ENCODE measurements at regions not wholly inside any gene's neighbourhood (a gene's known extent, or its start where the extent isn't known, plus 50 kb on each side); places are given as distances from the start of the nearest gene placed in this dataset.

GRCh38 chr4:181148470-181148869, 1094.7 kb upstream of the TENM3 start:
- TF ChIP-seq CTCF (IDR thresholded peaks at IDR 0.05; ENCODE audit: insufficient read depth, low read depth, low read length), result no peak
- H3K4me3 ChIP-seq (ENCODE audit: low read depth, low read length), result no peak overlapping the region
- no peak for DNase-seq (ENCODE audit: low read depth)

GRCh38 chr4:181150191-181150590, 1093.0 kb upstream of the TENM3 start:
- no peak for TF ChIP-seq CTCF (IDR thresholded peaks at IDR 0.05; ENCODE audit: insufficient read depth, low read depth, low read length)
- no peak for DNase-seq (ENCODE audit: low read depth)
- no peak overlapping the region for H3K4me3 ChIP-seq (ENCODE audit: low read depth, low read length)

- no peak for TF ChIP-seq CTCF (IDR thresholded peaks at IDR 0.05; ENCODE audit: insufficient read depth, low read depth, low read length)
- no peak overlapping the region for H3K4me3 ChIP-seq (ENCODE audit: low read depth, low read length)
- DNase-seq (ENCODE audit: low read depth), result no peak
Measured at GRCh38 chr4:181151856-181152255, 1091.3 kb upstream of the TENM3 start.

- H3K4me3 ChIP-seq (ENCODE audit: low read depth, low read length), result no peak overlapping the region
- DNase-seq (ENCODE audit: low read depth), result no peak
- no peak for TF ChIP-seq CTCF (IDR thresholded peaks at IDR 0.05; ENCODE audit: insufficient read depth, low read depth, low read length)
Measured at GRCh38 chr4:181157647-181158046, 1085.6 kb upstream of the TENM3 start.

- no peak for DNase-seq (ENCODE audit: low read depth)
- H3K4me3 ChIP-seq (ENCODE audit: low read depth, low read length), result no peak overlapping the region
- no peak for TF ChIP-seq CTCF (IDR thresholded peaks at IDR 0.05; ENCODE audit: insufficient read depth, low read depth, low read length)
Measured at GRCh38 chr4:181158971-181159370, 1084.2 kb upstream of the TENM3 start.

- TF ChIP-seq CTCF (IDR thresholded peaks at IDR 0.05; ENCODE audit: insufficient read depth, low read depth, low read length), result no peak
- no peak overlapping the region for H3K4me3 ChIP-seq (ENCODE audit: low read depth, low read length)
- no peak for DNase-seq (ENCODE audit: low read depth)
Measured at GRCh38 chr4:181161669-181162068, 1081.5 kb upstream of the TENM3 start.

- no peak for DNase-seq (ENCODE audit: low read depth)
- TF ChIP-seq CTCF (IDR thresholded peaks at IDR 0.05; ENCODE audit: insufficient read depth, low read depth, low read length), result no peak
Measured at GRCh38 chr4:181162266-181162665, 1080.9 kb upstream of the TENM3 start.

More at GRCh38 chr4:181162266-181162665, 1080.9 kb upstream of the TENM3 start:
- no peak overlapping the region for H3K4me3 ChIP-seq (ENCODE audit: low read depth, low read length)
